Adrenal gland (tissue), 9 donors: ENCODE measurements at regions not wholly inside any gene's neighbourhood (a gene's known extent, or its start where the extent isn't known, plus 50 kb on each side); places are given as distances from the start of the nearest gene placed in this dataset.

Experiments used
- DNase-seq, 7 donors: peaks; one replicate each; pipeline ENCODE4 v3.0.0-alpha.2; 2019 to 2020
- H3K27ac ChIP-seq, 5 donors: fragments of 200-600 bp; sonication (generic) in 4 of 5; 1 replicate in 3 of 5; 2 replicates in 2 of 5; pipeline versions ENCODE4 v1.5.1 to v1.8.0; 2016 to 2020; ENCODE audit warnings: mild to moderate bottlenecking in 1 of 5
- H3K27me3 ChIP-seq: fragments of 200-600 bp; 2 replicates; pipeline ENCODE4 v1.8.0; 2021
- H3K36me3 ChIP-seq, 2 donors: fragments of 200-600 bp; replicated peaks in 1 of 2; 1 replicate in 1 of 2; 2 replicates in 1 of 2; pipeline versions ENCODE4 v1.5.1 to v1.8.0; 2018 to 2022
- H3K4me1 ChIP-seq, 2 donors: fragments of 200-600 bp; replicated peaks in 1 of 2; 1 replicate in 1 of 2; 2 replicates in 1 of 2; pipeline versions ENCODE4 v1.5.1 to v1.8.0; 2018 to 2021
- H3K4me3 ChIP-seq, 4 donors: fragments of 200-600 bp; sonication (generic) in 3 of 4; one replicate each; pipeline ENCODE4 v1.5.1; 2016 to 2018
- H3K9me3 ChIP-seq, 3 donors: fragments of 200-600 bp; sonication (generic) in 1 of 3; replicated peaks in 1 of 3; 1 replicate in 2 of 3; 2 replicates in 1 of 3; pipeline versions ENCODE4 v1.5.1 to v1.8.0; 2016 to 2021
- POLR2A ChIP-seq, 2 donors: fragments of 450-650 bp; IDR thresholded peaks; one replicate each; pipeline ENCODE4 v1.6.1; 2017; ENCODE audit warnings: antibody characterized with exemption in 2 of 2, mild to moderate bottlenecking in 2 of 2, moderate library complexity in 1 of 2
- WGBS, 4 donors: extraction: QIAGEN DNeasy Blood & Tissue Kit in 2 of 4; methylation state at CpG; one replicate each; pipeline versions ENCODE4 v1.1.5 to v1.1.7; 2013 to 2017; 5-methylcytosine and 5-hydroxymethylcytosine counted together
- intact Hi-C, 2 donors: fragments of 100-400 bp; cut with DNase I; formaldehyde crosslinking; loops; one replicate each; pipeline versions ENCODE4 v1.14.1 to v1.15.0; 2022 to 2023
- TF ChIP-seq, protein P1 (sequence below), 6 experiments: fragments of 450-650 bp in 4 of 6; fragments of 200-600 bp in 2 of 6; sonication (generic) in 1 of 6; IDR thresholded peaks; 1 replicate in 5 of 6; 2 replicates in 1 of 6; pipeline versions ENCODE4 v1.5.1 to v1.8.0; 2016 to 2021; ENCODE audit warnings: antibody characterized with exemption in 6 of 6, mild to moderate bottlenecking in 2 of 6, moderate library complexity in 1 of 6
- donor health status: healthy with polysubstance abuse.
- donor health status: Bipolar disorder and iron deficiency.
- donor health status: DM: yes; HTN: yes; CAD: no.
- donor health status: DM: no; HTN: no; CAD: no.
- donor health status: DM: no; HTN: no; CAD: no.

DNA sequence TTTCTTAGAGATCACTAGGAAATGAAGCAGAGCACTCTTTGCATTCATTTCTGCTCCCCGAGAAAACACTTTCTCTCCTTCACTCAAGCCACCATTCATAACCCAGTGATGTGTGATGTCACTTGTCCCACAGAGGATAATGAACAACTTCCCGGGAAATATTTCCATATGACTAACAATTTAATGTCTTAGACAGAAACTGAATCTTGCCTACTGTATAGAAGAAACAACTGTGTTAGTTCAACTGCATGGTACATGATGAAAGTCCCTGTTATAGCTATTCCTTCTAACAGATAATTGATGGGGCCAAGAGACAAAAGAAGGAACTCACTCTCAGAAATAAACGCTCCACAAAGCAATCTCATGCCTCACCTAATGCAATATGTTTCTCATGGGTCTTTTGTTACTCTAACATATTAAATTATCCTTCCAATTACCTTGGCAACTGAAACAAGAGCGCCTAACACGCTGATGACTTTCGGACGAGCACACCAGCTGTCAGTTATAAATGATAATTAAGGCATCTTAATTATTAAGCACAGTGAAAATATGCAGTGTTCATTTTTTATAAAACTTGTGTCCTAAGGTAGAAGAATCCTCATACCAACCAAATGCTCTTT, 113.7 kb upstream of the TLR3 start:
- TF ChIP-seq, protein P1, sequence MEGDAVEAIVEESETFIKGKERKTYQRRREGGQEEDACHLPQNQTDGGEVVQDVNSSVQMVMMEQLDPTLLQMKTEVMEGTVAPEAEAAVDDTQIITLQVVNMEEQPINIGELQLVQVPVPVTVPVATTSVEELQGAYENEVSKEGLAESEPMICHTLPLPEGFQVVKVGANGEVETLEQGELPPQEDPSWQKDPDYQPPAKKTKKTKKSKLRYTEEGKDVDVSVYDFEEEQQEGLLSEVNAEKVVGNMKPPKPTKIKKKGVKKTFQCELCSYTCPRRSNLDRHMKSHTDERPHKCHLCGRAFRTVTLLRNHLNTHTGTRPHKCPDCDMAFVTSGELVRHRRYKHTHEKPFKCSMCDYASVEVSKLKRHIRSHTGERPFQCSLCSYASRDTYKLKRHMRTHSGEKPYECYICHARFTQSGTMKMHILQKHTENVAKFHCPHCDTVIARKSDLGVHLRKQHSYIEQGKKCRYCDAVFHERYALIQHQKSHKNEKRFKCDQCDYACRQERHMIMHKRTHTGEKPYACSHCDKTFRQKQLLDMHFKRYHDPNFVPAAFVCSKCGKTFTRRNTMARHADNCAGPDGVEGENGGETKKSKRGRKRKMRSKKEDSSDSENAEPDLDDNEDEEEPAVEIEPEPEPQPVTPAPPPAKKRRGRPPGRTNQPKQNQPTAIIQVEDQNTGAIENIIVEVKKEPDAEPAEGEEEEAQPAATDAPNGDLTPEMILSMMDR (IDR thresholded peaks at IDR 0.05) = no peak
- TF ChIP-seq POLR2A (IDR thresholded peaks at IDR 0.05) = no peak
- Histone ChIP-seq H3K27ac (no peak overlapping the region), H3K4me1 (no peaks in the 10 kb centered on the region), H3K9me3 (no peaks in the 10 kb centered on the region), H3K4me3 (no peak overlapping the region), H3K36me3 (no peaks in the 10 kb centered on the region), H3K27me3 (no peaks in the 10 kb centered on the region)
- 82 to 88% (median 84%) methylated on average over 7 of the region's 7 CpGs for WGBS, 4 donors
- intact Hi-C loops = no loop called here
- DNase-seq = no peak

DNA sequence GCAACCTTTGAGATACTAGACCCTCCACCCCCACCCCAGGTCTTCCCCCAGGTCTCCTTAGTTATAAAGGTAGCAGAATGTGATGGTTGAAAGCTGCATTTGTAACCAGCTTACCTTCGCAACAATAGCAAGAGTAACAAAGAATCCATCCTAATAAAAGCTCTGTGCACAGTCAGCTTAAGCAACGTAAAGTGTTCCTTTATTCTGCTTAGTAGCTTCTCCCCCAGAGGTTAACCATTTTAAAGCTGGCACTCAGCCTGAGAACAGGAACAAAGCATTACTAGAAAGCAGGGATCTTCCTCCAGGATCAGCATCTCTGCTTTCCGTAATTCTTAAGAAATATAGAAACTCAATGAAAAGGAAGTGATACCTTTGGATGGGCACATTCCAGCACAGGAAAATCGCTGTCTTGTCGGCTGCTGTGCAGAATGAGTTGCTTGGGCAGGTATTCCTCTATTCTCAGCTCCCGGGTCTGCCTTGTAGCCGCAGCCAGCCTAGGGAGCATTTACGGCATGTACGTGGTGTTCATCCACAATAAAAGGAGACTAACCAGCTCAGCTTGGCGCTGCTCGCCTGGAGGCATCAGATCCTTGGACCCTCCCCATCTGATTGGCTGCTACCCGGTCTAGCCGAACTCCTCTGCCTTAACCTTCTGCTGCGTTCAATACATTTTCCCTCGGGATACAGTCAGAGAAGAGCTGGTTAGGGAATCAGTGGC, 113.0 kb upstream of the TLR3 start:
- intact Hi-C loops = no loop called here
- H3K27ac ChIP-seq = peak overlapping the region in 1 of 5 donors; percentile 24
- 76 to 85% (median 81%) methylated on average over 8 to 15 of the region's 15 CpGs for WGBS, 4 donors
- H3K4me3 ChIP-seq = no peak overlapping the region
- peak in 1 of 7 donors; percentile 63 for DNase-seq
- no peaks in the 10 kb centered on the region for H3K4me1 ChIP-seq
- H3K36me3 ChIP-seq = no peaks in the 10 kb centered on the region
- H3K27me3 ChIP-seq = no peaks in the 10 kb centered on the region
- TF ChIP-seq POLR2A (IDR thresholded peaks at IDR 0.05) = no peak
- TF ChIP-seq, protein P1 (IDR thresholded peaks at IDR 0.05) = no peak
- no peaks in the 10 kb centered on the region for H3K9me3 ChIP-seq

DNA sequence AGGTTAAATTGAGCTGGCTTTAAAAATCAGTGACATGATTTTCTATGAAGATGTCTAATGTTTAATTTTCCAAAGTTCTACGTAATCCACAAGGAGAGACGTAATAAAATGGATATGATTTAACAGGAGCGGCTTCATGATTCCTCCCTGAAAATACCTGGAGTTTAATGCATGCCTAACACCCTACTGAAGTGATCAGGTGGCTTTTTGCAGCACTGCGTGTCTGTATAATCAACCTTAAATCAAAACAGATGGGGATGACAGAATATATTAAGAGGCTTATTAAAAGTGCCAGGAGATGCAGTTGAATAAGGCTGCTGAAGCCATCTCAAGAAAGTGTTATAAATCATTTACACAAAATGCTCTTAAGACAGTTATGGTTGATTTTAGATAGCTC, 112.4 kb upstream of the TLR3 start:
- 81 to 91% (median 88%) methylated on average over 4 of the region's 4 CpGs for WGBS, 4 donors
- H3K4me3 ChIP-seq = no peak overlapping the region
- no peaks in the 10 kb centered on the region for H3K27me3 ChIP-seq
- intact Hi-C loops = no loop called here
- no peak for TF ChIP-seq POLR2A (IDR thresholded peaks at IDR 0.05)
- TF ChIP-seq, protein P1 (IDR thresholded peaks at IDR 0.05) = no peak
- peak overlapping the region in 1 of 5 donors; percentile 24 for H3K27ac ChIP-seq
- no peaks in the 10 kb centered on the region for H3K9me3 ChIP-seq
- no peak for DNase-seq
- H3K4me1 ChIP-seq = no peaks in the 10 kb centered on the region
- H3K36me3 ChIP-seq = no peaks in the 10 kb centered on the region

DNA sequence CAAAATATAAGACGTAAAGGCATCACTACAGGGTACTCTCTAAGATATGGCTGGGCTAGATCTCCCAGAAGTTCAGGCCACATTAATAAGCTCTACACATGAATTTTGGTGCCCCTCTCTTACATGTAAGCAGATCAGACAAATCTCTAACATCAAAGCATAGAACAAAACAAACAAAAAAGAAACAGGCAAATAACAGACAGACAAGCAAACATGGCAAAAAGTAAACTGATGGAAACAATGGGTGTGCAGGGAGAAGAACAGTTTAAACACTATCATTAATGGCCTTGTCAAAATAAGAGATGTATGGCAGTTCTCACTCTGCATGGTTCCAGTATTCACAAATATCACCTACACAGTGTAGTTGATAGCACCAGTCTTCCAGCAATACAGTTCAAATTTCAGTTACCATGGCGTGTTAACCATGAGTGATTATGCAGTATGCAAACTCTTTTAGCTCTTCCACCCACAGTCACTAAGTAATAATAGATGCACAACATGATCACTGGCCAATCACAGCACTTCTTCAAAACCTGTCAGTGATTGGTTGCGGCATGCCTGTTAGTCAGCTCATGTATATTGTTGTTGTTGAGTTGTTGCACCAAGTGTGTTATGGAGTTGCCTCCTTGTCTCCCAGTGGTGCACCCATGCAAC, 110.7 kb upstream of the TLR3 start:
- WGBS, 4 donors = 96 to 98% (median 96%) methylated on average over 3 of the region's 3 CpGs
- Histone ChIP-seq H3K27me3 (no peaks in the 10 kb centered on the region), H3K36me3 (no peaks in the 10 kb centered on the region), H3K27ac (no peak overlapping the region), H3K4me3 (no peak overlapping the region), H3K4me1 (no peaks in the 10 kb centered on the region), H3K9me3 (no peaks in the 10 kb centered on the region)
- TF ChIP-seq, protein P1 (IDR thresholded peaks at IDR 0.05) = no peak
- TF ChIP-seq POLR2A (IDR thresholded peaks at IDR 0.05) = no peak
- no peak for DNase-seq
- intact Hi-C loops = no loop called here
